Hepatocyte (in vitro differentiated cells): ENCODE measurements at regions not wholly inside any gene's neighbourhood (a gene's known extent, or its start where the extent isn't known, plus 50 kb on each side); places are given as distances from the start of the nearest gene placed in this dataset.

ENCODE experiments used
- DNase-seq: peaks from one replicate; pipeline ENCODE4 v3.0.0-alpha.2; 2016; ENCODE audit warnings: low spot score
- H2AFZ ChIP-seq: fragments of 200-600 bp; sonication (generic); 2 replicates; pipeline ENCODE4 v1.6.0; 2016; ENCODE audit warnings: antibody characterized with exemption, mild to moderate bottlenecking
- H3K27ac ChIP-seq: fragments of 200-600 bp; sonication (generic); 2 replicates; pipeline ENCODE4 v1.5.1; 2016; ENCODE audit warnings: mild to moderate bottlenecking
- H3K27me3 ChIP-seq: fragments of 200-600 bp; sonication (generic); 2 replicates; pipeline ENCODE4 v1.6.1; 2016
- H3K36me3 ChIP-seq: fragments of 200-600 bp; sonication (generic); replicated peaks from 2 replicates; pipeline ENCODE4 v1.5.1; 2016; ENCODE audit warnings: low read depth; ENCODE audit not compliant: insufficient read depth
- H3K4me1 ChIP-seq: fragments of 200-600 bp; sonication (generic); 2 replicates; pipeline ENCODE4 v1.5.1; 2016; ENCODE audit warnings: mild to moderate bottlenecking, moderate library complexity; ENCODE audit not compliant: insufficient read depth
- H3K4me2 ChIP-seq: fragments of 200-600 bp; sonication (generic); 2 replicates; pipeline ENCODE4 v1.6.0; 2016
- H3K4me3 ChIP-seq: fragments of 200-600 bp; sonication (generic); 2 replicates; pipeline ENCODE4 v1.5.1; 2016; ENCODE audit warnings: mild to moderate bottlenecking
- H3K79me2 ChIP-seq: fragments of 200-600 bp; sonication (generic); 2 replicates; pipeline ENCODE4 v1.6.0; 2017; ENCODE audit warnings: mild to moderate bottlenecking
- H3K9me2 ChIP-seq: fragments of 200-600 bp; sonication (generic); replicated peaks from 2 replicates; pipeline ENCODE4 v1.6.0; 2017; ENCODE audit warnings: mild to moderate bottlenecking; ENCODE audit not compliant: insufficient read depth
- H3K9me3 ChIP-seq: fragments of 200-600 bp; sonication (generic); 2 replicates; pipeline ENCODE4 v1.5.1; 2016; ENCODE audit warnings: low read depth, mild to moderate bottlenecking
- H4K20me1 ChIP-seq: fragments of 200-600 bp; sonication (generic); 2 replicates; pipeline ENCODE4 v1.6.0; 2016; ENCODE audit warnings: mild to moderate bottlenecking; ENCODE audit not compliant: insufficient read depth, poor library complexity, severe bottlenecking
- EZH2 ChIP-seq: fragments of 200-600 bp; sonication (generic); IDR thresholded peaks from 2 replicates; pipeline ENCODE4 v1.6.1; 2016; ENCODE audit warnings: antibody characterized with exemption, mild to moderate bottlenecking, borderline replicate concordance
- EZH2phosphoT487 ChIP-seq: fragments of 200-600 bp; sonication (generic); IDR thresholded peaks from one replicate; pipeline ENCODE4 v1.6.1; 2018; ENCODE audit warnings: antibody characterized with exemption, mild to moderate bottlenecking, low read depth, moderate library complexity; ENCODE audit not compliant: unreplicated experiment, severe bottlenecking
- WGBS: methylation state at CpG from one replicate; pipeline ENCODE4 v1.1.6; 2016; ENCODE audit warnings: low lambda C conversion rate; ENCODE audit errors: missing lambda C conversion rate; 5-methylcytosine and 5-hydroxymethylcytosine counted together
- TF ChIP-seq, protein P1 (sequence below): fragments of 200-600 bp; sonication (generic); IDR thresholded peaks from 2 replicates; pipeline ENCODE4 v1.5.1; 2016; ENCODE audit warnings: antibody characterized with exemption, mild to moderate bottlenecking; ENCODE audit not compliant: poor library complexity

DNA sequence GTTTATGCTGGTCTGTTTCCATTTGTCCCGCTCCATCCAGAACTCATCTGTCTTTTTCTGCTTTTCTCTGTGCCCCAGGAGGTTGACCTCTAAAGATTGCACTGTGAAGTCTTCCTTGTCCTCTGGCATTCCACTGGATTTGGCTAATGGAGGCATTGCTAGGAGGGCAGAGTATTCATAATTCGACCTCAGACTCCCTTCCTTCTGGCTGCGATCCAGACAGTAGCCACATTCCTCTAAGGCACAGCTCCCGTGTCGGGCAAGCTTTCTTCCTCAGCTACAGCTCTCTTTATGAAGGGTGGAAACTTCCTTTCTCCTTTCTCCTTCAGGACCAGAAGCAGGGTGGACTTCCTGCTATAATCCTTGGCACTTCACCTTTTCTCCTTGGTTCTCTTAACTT, 175.9 kb downstream of the BAMBI start:
- Histone ChIP-seq H3K9me2 (no peaks in the 10 kb centered on the region), H3K4me3 (no peak overlapping the region), H2AFZ (no peak overlapping the region), H3K4me1 (no peaks in the 10 kb centered on the region), H3K36me3 (no peaks in the 10 kb centered on the region), H3K9me3 (no peaks in the 10 kb centered on the region), H3K27ac (no peak overlapping the region), H3K79me2 (no peaks in the 10 kb centered on the region), H4K20me1 (no peaks in the 10 kb centered on the region), H3K27me3 (no peaks in the 10 kb centered on the region), H3K4me2 (no peak overlapping the region)
- no peak for DNase-seq
- TF ChIP-seq, protein P1, sequence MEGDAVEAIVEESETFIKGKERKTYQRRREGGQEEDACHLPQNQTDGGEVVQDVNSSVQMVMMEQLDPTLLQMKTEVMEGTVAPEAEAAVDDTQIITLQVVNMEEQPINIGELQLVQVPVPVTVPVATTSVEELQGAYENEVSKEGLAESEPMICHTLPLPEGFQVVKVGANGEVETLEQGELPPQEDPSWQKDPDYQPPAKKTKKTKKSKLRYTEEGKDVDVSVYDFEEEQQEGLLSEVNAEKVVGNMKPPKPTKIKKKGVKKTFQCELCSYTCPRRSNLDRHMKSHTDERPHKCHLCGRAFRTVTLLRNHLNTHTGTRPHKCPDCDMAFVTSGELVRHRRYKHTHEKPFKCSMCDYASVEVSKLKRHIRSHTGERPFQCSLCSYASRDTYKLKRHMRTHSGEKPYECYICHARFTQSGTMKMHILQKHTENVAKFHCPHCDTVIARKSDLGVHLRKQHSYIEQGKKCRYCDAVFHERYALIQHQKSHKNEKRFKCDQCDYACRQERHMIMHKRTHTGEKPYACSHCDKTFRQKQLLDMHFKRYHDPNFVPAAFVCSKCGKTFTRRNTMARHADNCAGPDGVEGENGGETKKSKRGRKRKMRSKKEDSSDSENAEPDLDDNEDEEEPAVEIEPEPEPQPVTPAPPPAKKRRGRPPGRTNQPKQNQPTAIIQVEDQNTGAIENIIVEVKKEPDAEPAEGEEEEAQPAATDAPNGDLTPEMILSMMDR: no peak
- TF ChIP-seq EZH2phosphoT487 (no peak), EZH2 (no peak)
- 51% methylated on average over 5 of the region's 5 CpGs for WGBS

DNA sequence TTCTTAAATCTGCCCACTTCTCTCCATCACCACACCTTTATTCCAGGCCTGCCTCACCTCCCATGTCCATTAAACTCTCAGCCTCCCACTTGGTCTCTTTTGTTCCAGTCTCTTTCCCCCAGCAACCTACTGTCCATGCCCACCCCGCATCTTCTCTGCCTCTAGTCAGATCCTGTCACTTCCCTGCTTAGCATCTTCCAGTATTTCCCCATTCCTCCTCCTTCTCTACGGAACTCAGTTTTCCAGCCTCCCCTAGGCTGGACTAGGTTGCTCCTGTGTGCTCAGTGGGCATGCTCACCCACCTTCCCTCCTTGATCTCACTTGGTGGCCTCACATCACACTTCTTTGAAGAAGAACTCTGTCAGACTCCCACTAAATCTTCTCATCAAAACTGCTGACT, 179.8 kb downstream of the BAMBI start:
- Histone ChIP-seq H3K27me3 (no peaks in the 10 kb centered on the region), H3K79me2 (no peaks in the 10 kb centered on the region), H3K4me2 (no peak overlapping the region), H3K9me2 (no peaks in the 10 kb centered on the region), H3K9me3 (no peaks in the 10 kb centered on the region), H2AFZ (no peak overlapping the region), H3K4me1 (no peaks in the 10 kb centered on the region), H3K36me3 (no peaks in the 10 kb centered on the region), H4K20me1 (no peaks in the 10 kb centered on the region), H3K4me3 (no peak overlapping the region), H3K27ac (no peak overlapping the region)
- no peak for TF ChIP-seq EZH2phosphoT487
- TF ChIP-seq, protein P1: no peak
- no peak for TF ChIP-seq EZH2
- DNase-seq: no peak
- WGBS: 68% methylated on average over 2 of the region's 2 CpGs

DNA sequence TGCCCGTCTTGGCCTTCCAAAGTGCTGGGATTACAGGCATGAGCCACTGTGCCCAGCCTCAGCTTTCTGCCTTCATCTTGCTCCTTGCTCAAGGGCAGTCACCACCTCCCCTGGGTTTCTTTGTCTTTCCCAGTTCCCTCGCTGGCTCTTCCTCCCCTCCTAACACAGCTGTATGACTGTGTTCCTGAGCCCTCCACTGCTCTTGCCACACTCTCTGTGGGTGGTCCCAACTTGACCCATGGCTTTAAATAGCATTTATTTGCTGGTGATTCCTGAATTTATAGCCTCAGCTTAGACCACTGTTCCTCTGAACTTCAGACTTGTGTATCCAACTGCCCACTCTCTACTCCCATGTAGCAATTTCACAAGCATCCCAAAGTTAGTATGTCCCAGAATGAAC, 181.3 kb downstream of the BAMBI start:
- TF ChIP-seq EZH2phosphoT487 (no peak), EZH2 (no peak)
- TF ChIP-seq, protein P1: no peak
- Histone ChIP-seq H3K9me2 (no peaks in the 10 kb centered on the region), H3K36me3 (no peaks in the 10 kb centered on the region), H3K27me3 (no peaks in the 10 kb centered on the region), H3K4me3 (no peak overlapping the region), H3K79me2 (no peaks in the 10 kb centered on the region), H4K20me1 (no peaks in the 10 kb centered on the region), H3K4me1 (no peaks in the 10 kb centered on the region), H3K27ac (no peak overlapping the region), H2AFZ (no peak overlapping the region), H3K9me3 (no peaks in the 10 kb centered on the region), H3K4me2 (no peak overlapping the region)
- no peak for DNase-seq
- WGBS: 60% methylated on average over 2 of the region's 2 CpGs

DNA sequence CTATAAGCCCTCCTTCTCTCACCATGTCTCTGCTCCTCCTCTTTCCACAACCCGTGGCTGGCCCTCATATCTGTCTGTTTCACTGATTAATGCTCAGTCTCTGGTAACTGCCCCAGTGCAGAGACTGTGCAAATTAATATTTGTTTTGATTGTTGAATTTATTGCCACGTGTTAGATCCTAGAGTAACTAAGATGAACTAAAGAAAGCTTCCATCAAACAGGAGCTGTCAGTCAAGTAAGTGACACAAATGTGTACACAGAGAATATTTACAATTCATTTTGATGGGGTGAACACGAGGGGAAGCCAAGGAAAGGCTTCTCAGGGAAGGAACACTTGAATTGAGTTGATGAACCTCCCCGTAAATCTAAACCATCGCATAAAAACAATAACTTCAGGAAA, 182.5 kb downstream of the BAMBI start:
- no peaks in the 10 kb centered on the region for H3K9me3 ChIP-seq
- no peaks in the 10 kb centered on the region for H3K79me2 ChIP-seq
- 61% methylated on average over 5 of the region's 5 CpGs for WGBS

More for the DNA sequence above, 182.5 kb downstream of the BAMBI start:
- Histone ChIP-seq H3K27me3 (no peaks in the 10 kb centered on the region), H3K9me2 (no peaks in the 10 kb centered on the region), H3K36me3 (no peaks in the 10 kb centered on the region), H3K4me3 (no peak overlapping the region), H3K4me2 (no peak overlapping the region), H4K20me1 (no peaks in the 10 kb centered on the region), H2AFZ (no peak overlapping the region), H3K27ac (no peak overlapping the region), H3K4me1 (no peaks in the 10 kb centered on the region)
- no peak for TF ChIP-seq EZH2phosphoT487
- no peak for TF ChIP-seq EZH2
- TF ChIP-seq, protein P1: no peak
- DNase-seq: no peak
